RCC 7860 (cell line): ENCODE measurements at regions not wholly inside any gene's neighbourhood (a gene's known extent, or its start where the extent isn't known, plus 50 kb on each side); places are given as distances from the start of the nearest gene placed in this dataset.

ENCODE experiments used
- DNase-seq: peaks from one replicate; pipeline ENCODE4 v3.0.0-alpha.2; 2015; ENCODE audit warnings: low spot score
- FAIRE-seq: peaks from 2 replicates; lab custom pipeline; 2012; peaks lifted over from hg19 to GRCh38; lab: Jason Lieb, UNC

DNA sequence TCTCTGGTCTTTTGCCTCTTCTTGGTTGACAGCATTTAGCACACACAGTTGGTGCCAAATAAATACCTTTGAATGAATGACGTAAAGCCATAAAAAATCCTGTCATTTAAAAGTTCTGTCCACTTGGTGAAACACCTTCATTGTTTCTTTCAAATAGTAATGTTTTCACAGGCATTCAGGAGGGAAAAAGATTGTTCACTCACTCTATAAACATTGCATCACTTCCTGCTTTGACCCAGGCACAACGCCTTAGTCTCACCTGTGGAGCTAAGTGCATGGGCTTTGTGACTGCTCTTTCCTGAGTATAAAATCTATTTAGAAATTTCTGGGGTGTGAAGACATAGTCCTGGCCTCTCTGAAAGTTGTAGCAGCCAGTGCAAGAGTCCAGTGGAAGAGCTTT is 88.9 kb upstream of the CXCL14 start:
- DNase-seq, result no peak
- FAIRE-seq, result no peak

GRCh38 chr5:135667204-135667603 is 88.4 kb upstream of the CXCL14 start:
- DNase-seq (no peak), FAIRE-seq (no peak)

DNA sequence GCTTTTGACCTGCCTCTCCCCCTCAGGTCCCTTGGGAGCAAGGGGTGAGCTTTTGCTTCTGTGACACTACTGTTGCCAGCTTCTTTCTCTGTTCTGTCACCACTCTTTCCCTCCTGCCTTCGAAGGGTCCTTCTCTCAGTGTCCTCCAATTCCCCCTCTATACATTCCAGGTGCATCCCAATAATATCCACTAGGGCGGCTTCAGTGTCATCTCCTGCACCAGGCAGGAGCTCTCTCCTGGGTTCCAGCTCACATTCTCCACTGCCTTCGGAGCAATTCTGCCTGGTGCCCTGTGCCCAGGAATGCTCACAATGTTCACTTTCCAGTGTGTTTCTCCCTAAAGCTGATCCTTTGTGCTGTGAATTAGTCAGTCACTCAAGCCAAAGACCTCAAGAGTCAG is 83.9 kb upstream of the CXCL14 start:
- FAIRE-seq (no peak), DNase-seq (no peak)

GRCh38 chr5:135662061-135662481 is 83.3 kb upstream of the CXCL14 start:
- FAIRE-seq (no peak), DNase-seq (no peak)

- FAIRE-seq (no peak), DNase-seq (no peak)
These were observed 82.2 kb upstream of the CXCL14 start for GRCh38 chr5:135660826-135661575.

DNA sequence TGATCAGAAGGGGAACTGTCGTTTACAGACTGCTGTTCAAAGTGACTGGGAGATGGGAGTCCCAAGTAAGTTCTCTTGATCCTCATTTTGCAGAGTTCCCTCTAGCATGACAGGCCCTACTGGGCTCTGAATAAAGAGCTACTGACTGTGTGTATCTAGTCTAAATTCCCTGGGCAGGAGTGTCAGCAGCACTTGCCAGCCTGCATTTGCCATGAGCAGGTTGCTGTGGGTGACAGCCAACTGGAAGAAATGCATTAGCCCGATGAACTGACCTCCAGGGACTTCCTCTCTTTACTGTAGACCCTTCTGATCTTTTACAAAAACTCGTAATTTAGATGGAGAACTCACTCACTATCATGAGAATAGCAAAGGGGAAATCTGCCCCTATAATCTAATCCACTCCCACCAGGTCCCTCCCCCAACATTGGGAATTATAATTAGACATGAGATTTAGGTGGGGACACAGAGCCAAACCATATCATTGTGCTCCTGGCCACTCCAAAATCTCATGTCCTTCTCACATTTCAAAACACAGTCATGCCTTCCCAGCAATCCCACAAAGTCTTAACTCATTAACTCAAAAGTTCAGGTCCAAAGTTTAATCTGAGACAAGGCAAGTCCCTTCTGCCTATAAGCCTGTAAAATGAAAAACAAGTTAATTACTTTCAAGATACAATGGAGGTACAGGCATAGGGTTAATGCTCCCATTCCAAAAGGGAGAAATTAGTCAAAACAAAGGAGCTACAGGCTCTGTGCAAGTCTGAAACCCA is 78.9 kb upstream of the CXCL14 start:
- FAIRE-seq (no peak), DNase-seq (no peak)

- no peak for DNase-seq
- no peak for FAIRE-seq
These were observed 76.7 kb upstream of the CXCL14 start for GRCh38 chr5:135655468-135655815.

DNA sequence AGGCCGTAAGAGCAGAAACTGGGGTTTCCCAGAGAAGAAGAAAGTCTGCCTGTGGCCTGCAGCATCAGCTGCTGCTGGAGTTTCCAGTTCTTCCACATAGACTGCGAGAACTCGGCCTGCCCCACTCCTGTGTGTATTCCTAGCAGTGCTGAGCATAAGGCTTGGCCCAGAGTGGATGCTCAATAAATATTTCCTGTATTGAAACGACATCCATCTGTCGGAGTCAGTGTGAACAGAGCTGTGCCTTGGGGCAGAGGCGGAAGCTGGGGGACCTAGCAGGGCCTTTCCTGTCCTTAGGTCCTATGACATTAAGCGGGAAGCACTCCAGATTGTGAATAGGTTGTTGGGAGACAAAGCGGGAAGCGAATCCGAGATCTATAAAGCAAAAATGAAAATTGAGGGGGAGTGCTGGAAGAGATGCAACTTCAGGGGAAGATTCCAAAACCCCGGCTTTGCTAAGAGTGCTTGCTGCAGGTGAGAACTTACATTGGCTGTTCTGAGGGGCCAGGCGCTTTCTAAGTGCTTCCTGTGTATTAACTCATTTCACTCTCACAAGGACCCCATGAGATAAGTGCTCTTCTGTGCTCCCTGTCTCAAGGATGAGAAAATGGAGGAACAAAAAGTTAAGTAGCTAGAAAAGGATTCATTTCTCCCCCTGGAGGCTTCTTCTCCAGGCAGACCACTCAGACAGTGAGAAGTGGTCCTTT is 76.1 kb upstream of the CXCL14 start:
- DNase-seq, result no peak
- no peak for FAIRE-seq

- DNase-seq, result peak; percentile 84
- peak; percentile 43 for FAIRE-seq
These were observed 72.4 kb upstream of the CXCL14 start for GRCh38 chr5:135651156-135651555.

DNA sequence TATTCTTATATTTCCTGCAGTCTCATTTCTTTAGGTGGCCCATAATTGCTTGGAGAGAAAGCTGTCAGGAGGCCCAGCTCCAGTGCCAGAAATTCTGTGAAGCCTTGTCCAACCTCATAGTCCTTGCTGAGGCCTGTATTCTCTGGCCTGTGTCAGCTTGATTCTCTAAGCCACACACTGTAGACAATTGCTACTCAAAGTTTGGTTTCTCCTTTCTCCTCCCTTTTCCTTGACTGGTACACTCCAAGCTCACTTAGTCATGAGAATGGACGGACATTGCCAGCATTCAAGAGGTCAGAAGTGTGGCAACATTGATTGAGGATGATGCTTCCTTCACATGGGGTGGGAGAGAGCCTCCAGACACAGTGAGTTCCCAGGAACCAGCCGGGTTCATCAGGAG is 71.3 kb upstream of the CXCL14 start:
- DNase-seq (no peak), FAIRE-seq (no peak)

- FAIRE-seq (no peak), DNase-seq (no peak)
These were observed 70.6 kb upstream of the CXCL14 start for GRCh38 chr5:135649435-135649834.

DNA sequence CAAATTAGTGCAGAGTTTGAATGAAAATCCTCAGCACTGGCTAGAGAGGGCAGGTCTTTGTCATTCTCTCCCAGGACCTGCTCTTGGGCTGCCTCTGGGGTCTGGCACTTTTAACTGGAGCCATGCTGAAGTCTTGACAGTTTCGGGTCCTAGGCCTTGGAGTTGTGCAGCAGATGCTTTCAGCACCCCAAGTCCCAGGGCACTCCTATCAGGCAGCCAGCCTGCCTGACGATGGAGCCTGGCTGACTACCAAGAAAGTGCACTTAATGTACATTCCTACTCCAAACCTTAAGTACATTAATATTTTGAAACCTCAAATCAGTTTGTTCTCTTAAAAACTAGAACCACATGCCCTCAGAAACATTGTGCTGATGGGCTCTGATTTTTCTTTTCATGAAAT is 69.3 kb upstream of the CXCL14 start:
- DNase-seq, result no peak
- no peak for FAIRE-seq

- no peak for DNase-seq
- no peak for FAIRE-seq
These were observed 66.8 kb upstream of the CXCL14 start for GRCh38 chr5:135645336-135646180.

DNA sequence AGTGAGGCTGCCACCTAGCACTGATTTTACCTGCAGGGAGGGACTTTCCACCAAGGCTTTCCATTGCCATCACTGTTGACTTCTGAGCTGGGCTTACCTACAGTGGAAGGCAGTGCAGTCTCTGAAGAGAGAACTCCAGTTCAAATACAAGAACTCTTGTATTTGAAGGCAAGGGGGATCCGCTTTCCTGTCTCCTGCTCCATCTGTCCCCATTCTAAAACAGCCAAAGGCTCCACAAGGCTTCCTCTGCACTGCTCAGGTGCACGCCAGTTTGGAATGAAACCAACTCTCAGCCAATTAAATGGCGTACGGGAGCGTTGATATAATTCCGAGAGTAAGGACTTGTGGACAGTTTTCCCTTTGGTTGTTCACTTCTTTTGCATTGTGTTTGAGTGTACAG is 66.0 kb upstream of the CXCL14 start:
- no peak for DNase-seq
- FAIRE-seq, result no peak

- DNase-seq, result no peak
- FAIRE-seq, result no peak
These were observed 65.3 kb upstream of the CXCL14 start for GRCh38 chr5:135643881-135644766.

DNA sequence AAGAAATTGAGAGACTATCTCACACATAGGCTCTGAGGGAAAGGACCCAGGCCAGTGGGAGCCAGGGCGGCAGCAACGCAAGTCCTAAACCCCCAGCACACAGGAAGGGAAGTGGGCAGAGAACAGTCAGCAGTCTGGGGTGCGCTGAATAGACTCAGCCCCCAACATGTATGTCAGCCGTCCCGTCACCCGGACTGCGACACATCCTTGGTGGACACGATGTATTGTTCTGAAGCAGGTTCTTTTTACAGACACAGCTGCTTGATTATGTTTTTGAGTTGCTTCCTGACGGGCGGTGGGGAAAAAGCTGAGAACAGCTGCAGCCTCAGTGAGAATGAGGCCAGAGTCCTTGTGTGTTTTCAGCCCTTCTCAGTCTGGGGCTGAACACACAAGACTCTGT is 64.1 kb upstream of the CXCL14 start:
- no peak for FAIRE-seq

DNA sequence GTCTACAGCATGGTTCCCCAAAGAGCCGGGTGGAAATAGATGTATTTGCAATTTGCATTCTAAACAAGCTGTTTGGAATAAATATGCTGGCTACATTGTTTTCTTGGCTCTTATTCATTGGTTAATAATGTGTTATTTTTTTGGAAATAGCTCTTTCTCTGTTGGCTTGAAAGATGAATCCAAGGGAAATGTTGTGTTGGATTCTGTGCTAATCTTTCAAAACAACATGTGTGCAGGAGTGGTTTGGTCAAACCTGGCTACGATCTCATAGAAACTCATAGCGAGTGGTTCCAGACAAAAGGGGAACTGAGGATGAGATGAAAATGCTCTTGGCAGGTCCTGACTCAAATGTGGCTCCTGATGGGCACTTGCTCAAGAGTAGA is 63.7 kb upstream of the CXCL14 start:
- no peak for FAIRE-seq
- no peak for DNase-seq

More for the DNA sequence above, 64.1 kb upstream of the CXCL14 start:
- no peak for DNase-seq

DNA sequence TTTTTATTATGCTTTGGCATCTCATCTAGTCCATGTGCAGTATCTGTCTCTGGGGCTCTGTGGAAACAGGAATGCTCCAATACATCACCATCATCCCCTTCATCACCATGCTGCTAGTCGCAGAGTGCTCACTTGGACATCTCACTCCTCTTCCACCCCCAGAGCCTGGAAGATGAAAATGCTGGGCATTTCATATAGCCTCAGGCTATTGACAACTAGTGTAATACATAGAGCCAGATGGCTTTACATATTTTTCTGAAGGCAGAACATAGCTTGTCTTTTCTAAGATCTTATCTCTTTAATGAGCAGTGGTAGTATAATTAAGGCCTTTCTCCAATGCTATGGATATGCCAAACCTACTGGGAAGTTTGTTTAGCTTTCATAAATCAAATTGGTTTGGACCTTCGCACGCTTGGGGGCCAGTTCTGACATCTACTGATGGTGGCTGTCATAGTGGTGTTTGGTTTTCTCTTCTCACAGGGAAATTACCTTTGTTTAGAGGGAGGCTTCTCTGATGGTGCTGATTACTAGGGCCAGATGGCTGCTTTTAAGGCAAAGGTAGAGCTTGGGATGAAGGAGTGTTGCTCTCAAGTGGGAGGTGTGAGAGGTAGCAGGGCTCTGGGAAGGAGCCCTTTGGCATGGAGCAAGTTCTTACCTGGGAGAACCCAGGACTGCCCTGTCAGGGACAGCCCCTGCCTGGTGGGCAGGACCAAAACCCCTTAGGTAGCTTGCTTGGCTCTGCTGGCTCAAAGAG is 63.1 kb upstream of the CXCL14 start:
- no peak for FAIRE-seq
- no peak for DNase-seq

DNA sequence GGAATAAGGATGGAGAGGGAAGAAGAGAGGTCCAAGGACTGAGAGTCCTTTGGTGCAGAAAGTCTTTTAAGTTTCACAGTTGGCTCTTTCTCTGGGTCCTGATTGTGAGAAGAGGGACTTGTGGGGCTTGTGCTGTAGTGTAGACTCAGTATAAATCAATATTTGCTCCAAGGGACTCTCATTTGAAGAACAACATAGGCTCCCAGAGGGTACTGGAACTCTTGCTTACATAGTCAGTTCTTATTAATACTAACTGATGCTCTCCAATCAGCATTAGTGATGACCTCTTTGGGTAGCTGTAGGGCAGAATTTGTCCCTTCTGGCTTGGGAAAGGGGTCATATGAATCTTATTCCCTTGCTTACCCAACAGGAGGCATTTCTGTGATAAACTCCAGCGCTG is 62.5 kb upstream of the CXCL14 start:
- no peak for DNase-seq
- FAIRE-seq, result no peak
